ENCODE measurements at regions not wholly inside any gene's neighbourhood (a gene's known extent, or its start where the extent isn't known, plus 50 kb on each side); places are given as distances from the start of the nearest gene placed in this dataset.

- no peaks in the 10 kb centered on the region for H3K36me3 Mint-ChIP-seq (ENCODE audit: insufficient read depth)
Measured at GRCh38 chr9:134265078-134265477, 61.2 kb upstream of the RXRA start.

DNA sequence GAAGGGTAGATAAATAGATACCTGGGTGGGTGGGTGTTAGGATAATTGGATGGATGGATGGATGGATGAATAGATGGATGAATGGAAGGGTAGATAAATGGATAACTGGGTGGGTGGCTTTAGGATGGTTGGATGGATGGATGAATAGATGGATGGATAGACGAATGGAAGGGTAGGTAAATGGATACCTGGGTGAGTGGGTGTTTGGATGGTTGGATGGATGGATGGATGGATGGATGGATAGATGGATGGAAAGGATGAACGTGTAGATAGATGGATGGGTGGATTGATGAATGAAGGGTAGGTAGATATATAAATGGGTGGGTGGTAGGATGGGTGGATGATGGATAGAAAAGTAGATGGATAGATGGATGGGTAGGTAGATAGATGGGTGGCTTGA, 59.8 kb upstream of the RXRA start:
- Mint-ChIP-seq H3K27ac (no peak overlapping the region), H3K4me3 (ENCODE audit: low read depth) (no peak overlapping the region), H3K9me3 (ENCODE audit: low read depth) (no peaks in the 10 kb centered on the region), H3K27me3 (peaks cover 42% of the 10 kb centered on the region), H3K4me1 (ENCODE audit: low read depth) (peaks cover 25% of the 10 kb centered on the region), H3K36me3 (ENCODE audit: insufficient read depth) (no peaks in the 10 kb centered on the region)
- DNase-seq (ENCODE audit: low spot score, unreplicated experiment): no peak
- TF ChIP-seq, protein P1, sequence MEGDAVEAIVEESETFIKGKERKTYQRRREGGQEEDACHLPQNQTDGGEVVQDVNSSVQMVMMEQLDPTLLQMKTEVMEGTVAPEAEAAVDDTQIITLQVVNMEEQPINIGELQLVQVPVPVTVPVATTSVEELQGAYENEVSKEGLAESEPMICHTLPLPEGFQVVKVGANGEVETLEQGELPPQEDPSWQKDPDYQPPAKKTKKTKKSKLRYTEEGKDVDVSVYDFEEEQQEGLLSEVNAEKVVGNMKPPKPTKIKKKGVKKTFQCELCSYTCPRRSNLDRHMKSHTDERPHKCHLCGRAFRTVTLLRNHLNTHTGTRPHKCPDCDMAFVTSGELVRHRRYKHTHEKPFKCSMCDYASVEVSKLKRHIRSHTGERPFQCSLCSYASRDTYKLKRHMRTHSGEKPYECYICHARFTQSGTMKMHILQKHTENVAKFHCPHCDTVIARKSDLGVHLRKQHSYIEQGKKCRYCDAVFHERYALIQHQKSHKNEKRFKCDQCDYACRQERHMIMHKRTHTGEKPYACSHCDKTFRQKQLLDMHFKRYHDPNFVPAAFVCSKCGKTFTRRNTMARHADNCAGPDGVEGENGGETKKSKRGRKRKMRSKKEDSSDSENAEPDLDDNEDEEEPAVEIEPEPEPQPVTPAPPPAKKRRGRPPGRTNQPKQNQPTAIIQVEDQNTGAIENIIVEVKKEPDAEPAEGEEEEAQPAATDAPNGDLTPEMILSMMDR (IDR thresholded peaks at IDR 0.05; ENCODE audit: unreplicated experiment): no peak

More at GRCh38 chr9:134265078-134265477, 61.2 kb upstream of the RXRA start:
- peaks cover 44% of the 10 kb centered on the region for H3K27me3 Mint-ChIP-seq
- no peak overlapping the region for H3K27ac Mint-ChIP-seq
- TF ChIP-seq, protein P1 (IDR thresholded peaks at IDR 0.05; ENCODE audit: unreplicated experiment): no peak
- H3K4me3 Mint-ChIP-seq (ENCODE audit: low read depth): no peak overlapping the region
- DNase-seq (ENCODE audit: low spot score, unreplicated experiment): no peak
- peaks cover 26% of the 10 kb centered on the region for H3K4me1 Mint-ChIP-seq (ENCODE audit: low read depth)
- H3K9me3 Mint-ChIP-seq (ENCODE audit: low read depth): no peaks in the 10 kb centered on the region

DNA sequence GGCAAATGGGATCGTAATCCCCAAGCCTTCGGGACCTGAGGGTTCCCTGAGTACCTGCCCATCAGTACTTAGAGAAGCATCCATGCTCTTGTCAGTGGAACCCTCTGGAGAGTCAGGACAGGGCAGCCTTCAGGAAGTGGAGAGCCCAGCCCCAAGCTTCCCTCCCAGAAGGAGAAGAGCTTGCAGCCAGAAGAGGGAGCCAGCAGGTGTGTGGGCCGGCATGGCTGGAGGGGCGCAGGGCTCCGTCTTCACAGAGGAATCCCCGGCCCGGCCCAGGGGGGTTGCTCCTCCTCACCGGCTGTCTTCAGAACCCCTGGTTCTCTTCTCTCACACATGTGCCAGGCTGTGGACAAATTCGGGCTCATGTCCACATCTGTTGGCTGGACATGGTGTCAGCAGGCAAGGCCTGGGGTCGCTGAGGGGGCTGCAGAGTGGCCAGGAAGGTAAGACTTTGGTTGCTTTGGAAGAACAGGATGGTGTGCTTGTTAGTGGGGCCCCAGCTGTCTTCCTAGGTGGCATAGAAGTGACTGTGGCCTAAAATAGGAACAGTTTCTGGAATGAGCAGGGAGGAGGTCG, 58.9 kb upstream of the RXRA start:
- peaks cover 23% of the 10 kb centered on the region for H3K4me1 Mint-ChIP-seq (ENCODE audit: low read depth)
- H3K36me3 Mint-ChIP-seq (ENCODE audit: insufficient read depth): no peaks in the 10 kb centered on the region
- H3K27ac Mint-ChIP-seq: no peak overlapping the region
- TF ChIP-seq, protein P1 (IDR thresholded peaks at IDR 0.05; ENCODE audit: unreplicated experiment): no peak
- H3K9me3 Mint-ChIP-seq (ENCODE audit: low read depth): no peaks in the 10 kb centered on the region
- H3K27me3 Mint-ChIP-seq: peaks cover 39% of the 10 kb centered on the region
- DNase-seq (ENCODE audit: low spot score, unreplicated experiment): no peak
- no peak overlapping the region for H3K4me3 Mint-ChIP-seq (ENCODE audit: low read depth)

GRCh38 chr9:134267881-134268724, 58.2 kb upstream of the RXRA start:
- H3K36me3 Mint-ChIP-seq (ENCODE audit: insufficient read depth): no peaks in the 10 kb centered on the region
- no peak overlapping the region for H3K27ac Mint-ChIP-seq
- peaks cover 39% of the 10 kb centered on the region for H3K27me3 Mint-ChIP-seq
- peaks cover 23% of the 10 kb centered on the region for H3K4me1 Mint-ChIP-seq (ENCODE audit: low read depth)
- DNase-seq (ENCODE audit: low spot score, unreplicated experiment): no peak
- no peak overlapping the region for H3K4me3 Mint-ChIP-seq (ENCODE audit: low read depth)
- TF ChIP-seq, protein P1 (IDR thresholded peaks at IDR 0.05; ENCODE audit: unreplicated experiment): no peak
- no peaks in the 10 kb centered on the region for H3K9me3 Mint-ChIP-seq (ENCODE audit: low read depth)

GRCh38 chr9:134268747-134269146, 57.5 kb upstream of the RXRA start:
- H3K36me3 Mint-ChIP-seq (ENCODE audit: insufficient read depth): no peaks in the 10 kb centered on the region
- H3K9me3 Mint-ChIP-seq (ENCODE audit: low read depth): no peaks in the 10 kb centered on the region
- TF ChIP-seq, protein P1 (IDR thresholded peaks at IDR 0.05; ENCODE audit: unreplicated experiment): no peak
- no peak for DNase-seq (ENCODE audit: low spot score, unreplicated experiment)
- H3K4me1 Mint-ChIP-seq (ENCODE audit: low read depth): peaks cover 21% of the 10 kb centered on the region
- peaks cover 40% of the 10 kb centered on the region for H3K27me3 Mint-ChIP-seq
- no peak overlapping the region for H3K27ac Mint-ChIP-seq
- H3K4me3 Mint-ChIP-seq (ENCODE audit: low read depth): no peak overlapping the region
